ENCODE measurements at regions not wholly inside any gene's neighbourhood (a gene's known extent, or its start where the extent isn't known, plus 50 kb on each side); places are given as distances from the start of the nearest gene placed in this dataset.

GRCh38 chr18:78656346-78656925 is 323.2 kb upstream of the SALL3 start:
- TF ChIP-seq, protein P1, sequence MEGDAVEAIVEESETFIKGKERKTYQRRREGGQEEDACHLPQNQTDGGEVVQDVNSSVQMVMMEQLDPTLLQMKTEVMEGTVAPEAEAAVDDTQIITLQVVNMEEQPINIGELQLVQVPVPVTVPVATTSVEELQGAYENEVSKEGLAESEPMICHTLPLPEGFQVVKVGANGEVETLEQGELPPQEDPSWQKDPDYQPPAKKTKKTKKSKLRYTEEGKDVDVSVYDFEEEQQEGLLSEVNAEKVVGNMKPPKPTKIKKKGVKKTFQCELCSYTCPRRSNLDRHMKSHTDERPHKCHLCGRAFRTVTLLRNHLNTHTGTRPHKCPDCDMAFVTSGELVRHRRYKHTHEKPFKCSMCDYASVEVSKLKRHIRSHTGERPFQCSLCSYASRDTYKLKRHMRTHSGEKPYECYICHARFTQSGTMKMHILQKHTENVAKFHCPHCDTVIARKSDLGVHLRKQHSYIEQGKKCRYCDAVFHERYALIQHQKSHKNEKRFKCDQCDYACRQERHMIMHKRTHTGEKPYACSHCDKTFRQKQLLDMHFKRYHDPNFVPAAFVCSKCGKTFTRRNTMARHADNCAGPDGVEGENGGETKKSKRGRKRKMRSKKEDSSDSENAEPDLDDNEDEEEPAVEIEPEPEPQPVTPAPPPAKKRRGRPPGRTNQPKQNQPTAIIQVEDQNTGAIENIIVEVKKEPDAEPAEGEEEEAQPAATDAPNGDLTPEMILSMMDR (IDR thresholded peaks at IDR 0.05; ENCODE audit: low read depth, low read length, poor library complexity, severe bottlenecking) = no peak
- TF ChIP-seq EZH2phosphoT487 (IDR thresholded peaks at IDR 0.05; ENCODE audit: borderline replicate concordance, low read length) = no peak
